ENCODE measurements at regions not wholly inside any gene's neighbourhood (a gene's known extent, or its start where the extent isn't known, plus 50 kb on each side); places are given as distances from the start of the nearest gene placed in this dataset.
"Not testable (repeated sequence)": the region's sequence is repeated elsewhere in the genome, so short reads cannot be mapped to it uniquely, and the experiment has no call there.

DNA sequence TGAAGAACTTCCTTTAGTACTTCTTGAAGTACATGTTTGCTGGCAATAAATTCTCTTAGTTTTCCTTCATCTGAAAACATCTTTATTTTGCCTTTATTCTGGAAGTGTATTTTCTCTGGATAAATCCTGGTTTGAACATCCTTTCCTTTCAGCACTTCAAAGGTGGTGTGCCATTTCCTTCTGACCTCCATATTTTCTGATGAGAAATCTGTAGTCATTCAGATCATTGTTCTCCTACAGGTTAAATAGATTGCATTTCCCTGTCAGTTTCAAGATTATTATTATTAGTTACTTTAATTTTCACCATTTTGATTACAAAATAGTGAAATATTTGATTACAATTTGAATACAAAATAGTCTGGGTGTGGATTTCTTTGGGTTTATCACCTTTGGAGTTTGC, 134.5 kb downstream of the CDH26 start:
- no peak for FAIRE-seq
- TF ChIP-seq SPI1 (IDR thresholded peaks at IDR 0.05; ENCODE audit: low read depth, low read length) (no peak), PAX5 (IDR thresholded peaks at IDR 0.05; ENCODE audit: insufficient read depth, low read length, severe bottlenecking) (no peak), POLR2A (IDR thresholded peaks at IDR 0.05; ENCODE audit: low read depth, low read length) (no peak), POLR2AphosphoS5 (IDR thresholded peaks at IDR 0.05; ENCODE audit: low read depth, low read length) (no peak), POU2F2 (IDR thresholded peaks at IDR 0.05; ENCODE audit: low read depth, low read length) (no peak), TAF1 (IDR thresholded peaks at IDR 0.05; ENCODE audit: low read depth, low read length) (no peak)

GRCh38 chr20:60095456-60095855, 137.2 kb downstream of the CDH26 start:
- TF ChIP-seq PAX5 (IDR thresholded peaks at IDR 0.05; ENCODE audit: insufficient read depth, low read length, severe bottlenecking) (no peak), TAF1 (IDR thresholded peaks at IDR 0.05; ENCODE audit: low read depth, low read length) (no peak), SPI1 (IDR thresholded peaks at IDR 0.05; ENCODE audit: low read depth, low read length) (no peak), POLR2A (IDR thresholded peaks at IDR 0.05; ENCODE audit: low read depth, low read length) (no peak), POLR2AphosphoS5 (IDR thresholded peaks at IDR 0.05; ENCODE audit: low read depth, low read length) (no peak), POU2F2 (IDR thresholded peaks at IDR 0.05; ENCODE audit: low read depth, low read length) (no peak)
- DNase-seq (ENCODE audit: insufficient read length, low spot score) (no peak), FAIRE-seq (no peak)

More for the DNA sequence above, 134.5 kb downstream of the CDH26 start:
- DNase-seq (ENCODE audit: insufficient read length, low spot score) = no peak

GRCh38 chr20:60096166-60096565, 137.9 kb downstream of the CDH26 start:
- TF ChIP-seq POU2F2 (IDR thresholded peaks at IDR 0.05; ENCODE audit: low read depth, low read length) (no peak), POLR2AphosphoS5 (IDR thresholded peaks at IDR 0.05; ENCODE audit: low read depth, low read length) (no peak), SPI1 (IDR thresholded peaks at IDR 0.05; ENCODE audit: low read depth, low read length) (no peak), PAX5 (IDR thresholded peaks at IDR 0.05; ENCODE audit: insufficient read depth, low read length, severe bottlenecking) (no peak), POLR2A (IDR thresholded peaks at IDR 0.05; ENCODE audit: low read depth, low read length) (no peak), TAF1 (IDR thresholded peaks at IDR 0.05; ENCODE audit: low read depth, low read length) (no peak)
- DNase-seq (ENCODE audit: insufficient read length, low spot score) (no peak), FAIRE-seq (no peak)

DNA sequence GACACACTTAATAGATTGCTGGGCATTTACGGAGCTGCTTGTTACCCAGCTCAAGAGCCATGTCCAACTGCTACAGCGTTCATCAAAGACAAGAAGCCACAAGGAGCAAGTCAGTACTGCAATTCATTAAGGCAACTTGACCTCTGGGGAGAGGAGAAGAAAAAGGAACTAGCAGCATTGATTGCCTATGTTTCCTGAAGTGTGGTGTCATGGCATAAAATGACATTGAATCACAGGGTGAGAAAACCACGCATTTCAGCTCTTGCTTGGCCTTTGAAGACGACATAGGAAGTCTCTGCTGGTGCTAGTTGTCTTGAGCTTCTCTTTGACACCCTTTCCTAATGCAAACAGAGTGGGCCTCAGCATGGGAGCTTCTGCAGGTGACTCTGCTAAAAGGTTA, 139.1 kb downstream of the CDH26 start:
- FAIRE-seq = no peak
- TF ChIP-seq POLR2A (IDR thresholded peaks at IDR 0.05; ENCODE audit: low read depth, low read length) (no peak), SPI1 (IDR thresholded peaks at IDR 0.05; ENCODE audit: low read depth, low read length) (no peak), PAX5 (IDR thresholded peaks at IDR 0.05; ENCODE audit: insufficient read depth, low read length, severe bottlenecking) (no peak), POLR2AphosphoS5 (IDR thresholded peaks at IDR 0.05; ENCODE audit: low read depth, low read length) (no peak), TAF1 (IDR thresholded peaks at IDR 0.05; ENCODE audit: low read depth, low read length) (no peak), POU2F2 (IDR thresholded peaks at IDR 0.05; ENCODE audit: low read depth, low read length) (no peak)
- DNase-seq (ENCODE audit: insufficient read length, low spot score) = no peak

GRCh38 chr20:60100780-60101179, 142.6 kb downstream of the CDH26 start:
- FAIRE-seq = no peak
- no peak for DNase-seq (ENCODE audit: insufficient read length, low spot score)
- no peak for TF ChIP-seq TAF1 (IDR thresholded peaks at IDR 0.05; ENCODE audit: low read depth, low read length)
- TF ChIP-seq POU2F2 (IDR thresholded peaks at IDR 0.05; ENCODE audit: low read depth, low read length) = no peak
- TF ChIP-seq POLR2AphosphoS5 (IDR thresholded peaks at IDR 0.05; ENCODE audit: low read depth, low read length) = no peak
- TF ChIP-seq POLR2A (IDR thresholded peaks at IDR 0.05; ENCODE audit: low read depth, low read length) = no peak
- no peak for TF ChIP-seq PAX5 (IDR thresholded peaks at IDR 0.05; ENCODE audit: insufficient read depth, low read length, severe bottlenecking)
- TF ChIP-seq SPI1 (IDR thresholded peaks at IDR 0.05; ENCODE audit: low read depth, low read length) = no peak

GRCh38 chr20:60101201-60101890, 143.1 kb downstream of the CDH26 start:
- TF ChIP-seq POLR2A (IDR thresholded peaks at IDR 0.05; ENCODE audit: low read depth, low read length) = no peak
- no peak for TF ChIP-seq SPI1 (IDR thresholded peaks at IDR 0.05; ENCODE audit: low read depth, low read length)
- TF ChIP-seq POLR2AphosphoS5 (IDR thresholded peaks at IDR 0.05; ENCODE audit: low read depth, low read length) = no peak
- TF ChIP-seq PAX5 (IDR thresholded peaks at IDR 0.05; ENCODE audit: insufficient read depth, low read length, severe bottlenecking) = no peak
- TF ChIP-seq TAF1 (IDR thresholded peaks at IDR 0.05; ENCODE audit: low read depth, low read length) = no peak
- TF ChIP-seq POU2F2 (IDR thresholded peaks at IDR 0.05; ENCODE audit: low read depth, low read length) = no peak
- no peak for FAIRE-seq
- no peak for DNase-seq (ENCODE audit: insufficient read length, low spot score)

DNA sequence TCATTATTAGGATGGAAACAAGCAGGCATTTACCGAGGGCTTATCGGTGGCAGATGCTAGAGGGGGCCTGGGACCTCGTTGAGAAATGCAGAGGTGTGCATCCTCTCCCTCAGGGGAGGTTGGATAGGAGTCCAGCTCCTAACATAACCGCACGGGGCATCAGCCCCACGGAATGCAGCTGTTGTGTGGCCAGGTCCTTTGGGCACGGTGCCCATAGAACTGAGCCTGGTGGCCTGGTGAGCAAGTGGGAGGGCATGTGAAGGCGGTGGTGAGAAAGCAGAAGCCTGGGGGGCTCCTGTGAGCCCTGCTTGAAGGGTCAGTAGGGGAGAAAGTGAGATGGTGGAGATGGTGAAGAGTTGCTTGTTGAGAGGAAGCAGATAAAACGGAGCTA, 143.7 kb downstream of the CDH26 start:
- FAIRE-seq = no peak
- DNase-seq (ENCODE audit: insufficient read length, low spot score) = no peak
- TF ChIP-seq POLR2AphosphoS5 (IDR thresholded peaks at IDR 0.05; ENCODE audit: low read depth, low read length) = no peak
- no peak for TF ChIP-seq TAF1 (IDR thresholded peaks at IDR 0.05; ENCODE audit: low read depth, low read length)
- no peak for TF ChIP-seq SPI1 (IDR thresholded peaks at IDR 0.05; ENCODE audit: low read depth, low read length)
- no peak for TF ChIP-seq POU2F2 (IDR thresholded peaks at IDR 0.05; ENCODE audit: low read depth, low read length)
- no peak for TF ChIP-seq POLR2A (IDR thresholded peaks at IDR 0.05; ENCODE audit: low read depth, low read length)
- TF ChIP-seq PAX5 (IDR thresholded peaks at IDR 0.05; ENCODE audit: insufficient read depth, low read length, severe bottlenecking) = no peak

DNA sequence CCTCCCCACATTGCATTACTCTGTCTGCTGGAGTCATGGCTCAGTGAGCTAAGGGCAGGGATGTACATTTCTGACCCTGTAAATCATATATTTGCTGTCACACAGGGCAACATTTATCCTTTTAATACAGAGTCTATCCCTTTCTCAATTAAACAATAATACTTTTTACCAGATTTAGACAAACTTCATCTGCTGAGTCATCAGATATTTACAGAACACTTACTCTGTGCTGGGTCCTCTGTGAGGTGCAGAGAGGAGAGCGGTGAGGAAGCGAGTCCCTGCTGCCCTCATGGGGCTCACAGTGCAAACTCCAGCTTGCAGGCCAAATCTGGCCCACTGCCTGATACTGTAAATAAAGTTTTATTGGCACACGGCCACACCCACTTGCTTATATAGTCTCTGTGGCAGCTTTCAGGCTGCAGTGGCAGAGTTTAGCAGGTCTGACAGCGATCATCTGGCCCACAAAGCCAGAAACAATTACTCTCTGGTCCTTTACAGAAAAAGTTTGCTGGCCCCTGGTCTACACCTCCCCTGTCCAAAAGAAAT, 144.5 kb downstream of the CDH26 start:
- FAIRE-seq (no peak), DNase-seq (ENCODE audit: insufficient read length, low spot score) (no peak)
- no peak for TF ChIP-seq POU2F2 (IDR thresholded peaks at IDR 0.05; ENCODE audit: low read depth, low read length)
- no peak for TF ChIP-seq TAF1 (IDR thresholded peaks at IDR 0.05; ENCODE audit: low read depth, low read length)
- TF ChIP-seq POLR2A (IDR thresholded peaks at IDR 0.05; ENCODE audit: low read depth, low read length) = no peak
- no peak for TF ChIP-seq POLR2AphosphoS5 (IDR thresholded peaks at IDR 0.05; ENCODE audit: low read depth, low read length)
- no peak for TF ChIP-seq SPI1 (IDR thresholded peaks at IDR 0.05; ENCODE audit: low read depth, low read length)
- no peak for TF ChIP-seq PAX5 (IDR thresholded peaks at IDR 0.05; ENCODE audit: insufficient read depth, low read length, severe bottlenecking)

DNA sequence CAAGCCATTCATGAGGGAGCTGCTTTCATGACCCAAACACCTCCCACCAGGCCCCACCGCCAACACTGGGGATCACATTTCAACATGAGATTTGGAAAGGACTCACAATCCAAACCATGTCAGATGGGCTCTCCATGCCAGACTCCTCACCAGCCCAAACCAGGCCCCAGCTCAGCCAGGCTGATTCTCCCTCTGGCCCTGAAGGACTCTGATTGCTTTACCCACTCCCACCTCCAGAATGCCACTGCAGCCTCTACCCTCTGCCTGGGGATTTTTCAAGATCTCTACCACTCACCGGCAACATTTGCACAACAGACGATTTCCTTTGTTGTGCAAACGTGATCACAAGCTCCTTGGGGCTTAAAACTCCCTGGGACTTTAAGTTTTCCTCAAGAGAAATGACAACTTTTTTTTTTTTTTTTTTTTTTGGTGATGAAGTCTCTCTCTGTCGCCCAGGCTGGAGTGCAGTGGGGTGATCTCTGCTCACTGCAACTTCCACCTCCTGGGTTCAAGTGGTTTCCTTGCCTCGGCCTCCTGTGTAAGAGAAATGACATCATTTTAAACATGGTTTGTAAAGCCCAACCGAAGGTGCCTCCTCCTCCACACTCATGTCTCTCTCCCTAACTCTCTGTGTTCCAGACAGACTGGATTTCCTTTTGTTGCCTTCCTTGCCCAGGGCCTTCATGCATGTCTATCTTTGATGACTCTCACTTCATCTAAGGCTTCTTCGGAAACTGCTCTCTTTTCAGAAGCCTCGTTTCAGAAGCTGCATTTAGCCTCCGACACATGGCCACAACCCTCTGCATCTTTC, 147.0 kb downstream of the CDH26 start:
- TF ChIP-seq TAF1 (IDR thresholded peaks at IDR 0.05; ENCODE audit: low read depth, low read length) = no peak
- no peak for TF ChIP-seq POU2F2 (IDR thresholded peaks at IDR 0.05; ENCODE audit: low read depth, low read length)
- no peak for TF ChIP-seq PAX5 (IDR thresholded peaks at IDR 0.05; ENCODE audit: insufficient read depth, low read length, severe bottlenecking)
- no peak for TF ChIP-seq POLR2AphosphoS5 (IDR thresholded peaks at IDR 0.05; ENCODE audit: low read depth, low read length)
- TF ChIP-seq SPI1 (IDR thresholded peaks at IDR 0.05; ENCODE audit: low read depth, low read length) = no peak
- TF ChIP-seq POLR2A (IDR thresholded peaks at IDR 0.05; ENCODE audit: low read depth, low read length) = no peak
- DNase-seq (ENCODE audit: insufficient read length, low spot score) = no peak
- FAIRE-seq = no peak

DNA sequence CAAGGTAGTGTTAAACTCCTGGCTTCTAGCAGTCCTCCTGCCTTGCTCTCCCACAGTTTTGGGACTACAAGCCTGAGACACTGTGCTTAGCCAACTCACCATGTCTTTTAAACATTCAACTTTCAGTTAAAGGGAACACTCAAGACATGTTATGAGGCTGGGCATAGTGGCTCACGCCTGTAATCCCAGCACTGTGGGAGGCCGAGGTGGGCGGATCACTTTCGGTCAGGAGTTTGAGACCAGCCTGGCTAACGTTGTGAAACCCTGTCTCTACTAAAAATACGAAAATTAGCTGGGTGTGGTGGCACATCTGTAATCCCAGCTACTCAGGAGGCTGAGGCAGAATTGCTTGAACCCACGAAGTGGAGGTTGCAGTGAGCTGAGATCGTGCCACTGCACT, 148.0 kb downstream of the CDH26 start:
- not testable (repeated sequence) for DNase-seq (ENCODE audit: insufficient read length, low spot score); FAIRE-seq

All from GM12891 (cell line).